CD14-positive monocyte (primary cell): ENCODE measurements at regions not wholly inside any gene's neighbourhood (a gene's known extent, or its start where the extent isn't known, plus 50 kb on each side); places are given as distances from the start of the nearest gene placed in this dataset.

Source experiments
- DNase-seq, 3 donors: peaks; one replicate each; pipeline ENCODE4 v3.0.0-alpha.2; 2011 to 2022
- H2AFZ ChIP-seq: 2 replicates; pipeline ENCODE4 v1.6.0; 2012; ENCODE audit warnings: mild to moderate bottlenecking, low read depth, low read length, inconsistent platforms; ENCODE audit not compliant: insufficient read depth, poor library complexity, severe bottlenecking
- H3K27ac ChIP-seq, 2 donors: 1 replicate in 1 of 2; 2 replicates in 1 of 2; pipeline ENCODE4 v1.5.1; 2012 to 2013; ENCODE audit warnings: low read length in 2 of 2, control low read depth in 1 of 2, inconsistent platforms in 1 of 2, low read depth in 1 of 2, mild to moderate bottlenecking in 1 of 2
- H3K27me3 ChIP-seq, 2 donors: one replicate each; pipeline versions ENCODE4 v1.6.0 to v1.6.1; 2011 to 2013; ENCODE audit warnings: low read length in 2 of 2; ENCODE audit not compliant: control insufficient read depth in 2 of 2, insufficient read depth in 2 of 2
- H3K36me3 ChIP-seq, 2 donors: replicated peaks in 1 of 2; 1 replicate in 1 of 2; 2 replicates in 1 of 2; pipeline versions ENCODE4 v1.5.1 to v1.6.1; 2012 to 2013; ENCODE audit warnings: low read length in 2 of 2, control low read depth in 1 of 2, inconsistent platforms in 1 of 2, mild to moderate bottlenecking in 1 of 2; ENCODE audit not compliant: insufficient read depth in 2 of 2, control insufficient read depth in 1 of 2
- H3K4me1 ChIP-seq, 2 donors: 1 replicate in 1 of 2; 2 replicates in 1 of 2; pipeline versions ENCODE4 v1.5.1 to v1.6.1; 2012 to 2013; ENCODE audit warnings: low read length in 2 of 2, control low read depth in 1 of 2, inconsistent platforms in 1 of 2, mild to moderate bottlenecking in 1 of 2, moderate library complexity in 1 of 2; ENCODE audit not compliant: insufficient read depth in 2 of 2, control insufficient read depth in 1 of 2
- H3K4me2 ChIP-seq: replicated peaks from 2 replicates; pipeline ENCODE3; 2012; ENCODE audit warnings: low read length, moderate library complexity, mild to moderate bottlenecking; ENCODE audit not compliant: poor library complexity, severe bottlenecking; ENCODE audit errors: extremely low read depth
- H3K4me3 ChIP-seq, 3 experiments: fragments of 200-600 bp in 1 of 3; sonication (generic) in 1 of 3; replicated peaks in 1 of 3; 1 replicate in 2 of 3; 2 replicates in 1 of 3; pipeline ENCODE4 v1.5.1; 2011 to 2013; ENCODE audit warnings: low read length in 3 of 3, mild to moderate bottlenecking in 3 of 3, control low read depth in 2 of 3, low read depth in 2 of 3, inconsistent platforms in 1 of 3, moderate library complexity in 1 of 3
- H3K79me2 ChIP-seq: 2 replicates; pipeline ENCODE4 v1.6.0; 2012; ENCODE audit warnings: mild to moderate bottlenecking, control low read depth, inconsistent platforms, low read length, moderate library complexity; ENCODE audit not compliant: insufficient read depth
- H3K9ac ChIP-seq: 2 replicates; pipeline ENCODE4 v1.6.0; 2017; ENCODE audit warnings: low read length, mild to moderate bottlenecking; ENCODE audit not compliant: insufficient read depth, poor library complexity, severe bottlenecking
- H3K9me3 ChIP-seq, 2 donors: replicated peaks in 1 of 2; 1 replicate in 1 of 2; 2 replicates in 1 of 2; pipeline versions ENCODE4 v1.5.1 to v1.6.1; 2012 to 2013; ENCODE audit warnings: low read length in 2 of 2, control low read depth in 1 of 2; ENCODE audit not compliant: control insufficient read depth in 1 of 2, insufficient read depth in 1 of 2
- H4K20me1 ChIP-seq: 2 replicates; pipeline ENCODE4 v1.6.0; 2012; ENCODE audit warnings: mild to moderate bottlenecking, low read length, control low read depth, moderate library complexity; ENCODE audit not compliant: insufficient read depth
- H3K27ac Mint-ChIP-seq, 7 donors: one replicate each; pipeline ENCODE4 v1.8.0; 2020; ENCODE audit warnings: mild to moderate bottlenecking in 7 of 7, mixed read lengths in 7 of 7, moderate library complexity in 6 of 7, inconsistent platforms in 2 of 7
- H3K27me3 Mint-ChIP-seq, 3 donors: one replicate each; pipeline ENCODE4 v1.8.0; 2021 to 2022; ENCODE audit warnings: low read depth in 3 of 3, mild to moderate bottlenecking in 3 of 3, mixed read lengths in 3 of 3, moderate library complexity in 3 of 3, inconsistent platforms in 1 of 3
- H3K36me3 Mint-ChIP-seq, 2 donors: one replicate each; pipeline ENCODE4 v1.8.0; 2020; ENCODE audit warnings: mixed read lengths in 2 of 2, inconsistent platforms in 1 of 2, mild to moderate bottlenecking in 1 of 2
- H3K4me1 Mint-ChIP-seq: one replicate; pipeline ENCODE4 v1.8.0; 2020; ENCODE audit warnings: mild to moderate bottlenecking, mixed read lengths
- H3K4me3 Mint-ChIP-seq, 2 donors: one replicate each; pipeline ENCODE4 v1.8.0; 2020; ENCODE audit warnings: mild to moderate bottlenecking in 2 of 2, mixed read lengths in 2 of 2, moderate library complexity in 1 of 2
- H3K9me3 Mint-ChIP-seq, 7 donors: one replicate each; pipeline ENCODE4 v1.8.0; 2020 to 2022; ENCODE audit warnings: mixed read lengths in 7 of 7, mild to moderate bottlenecking in 6 of 7, moderate library complexity in 6 of 7, inconsistent platforms in 2 of 7
- CTCF ChIP-seq: fragments of 200-600 bp; IDR thresholded peaks from one replicate; pipeline ENCODE4 v1.8.0; 2022; ENCODE audit warnings: antibody characterized with exemption, mild to moderate bottlenecking
- WGBS: methylation state at CpG from one replicate; pipeline ENCODE4 v1.1.5; 2013; ENCODE audit warnings: missing lambda C conversion rate; ENCODE audit not compliant: insufficient coverage; 5-methylcytosine and 5-hydroxymethylcytosine counted together
- intact Hi-C, 2 donors: fragments of 100-400 bp; cut with micrococcal nuclease; formaldehyde crosslinking; loops; one replicate each; pipeline versions ENCODE4 v1.15.0 to v1.15.1; 2023

- Histone ChIP-seq H3K36me3 (no peaks in the 10 kb centered on the region), H2AFZ (no peak overlapping the region), H4K20me1 (no peaks in the 10 kb centered on the region), H3K4me3 (no peak overlapping the region), H3K27ac (no peak overlapping the region), H3K4me1 (no peaks in the 10 kb centered on the region), H3K9me3 (no peaks in the 10 kb centered on the region), H3K4me2 (no peak overlapping the region), H3K9ac (no peak overlapping the region), H3K79me2 (no peaks in the 10 kb centered on the region), H3K27me3 (no peaks in the 10 kb centered on the region)
- no peak overlapping the region for H3K27ac Mint-ChIP-seq
- no peak for TF ChIP-seq CTCF
- no CpG with 5 or more reads among the region's 3 CpGs for WGBS
- H3K27me3 Mint-ChIP-seq: peaks cover 0 to 5% (median 0%) of the 10 kb centered on the region in 3 donors
- H3K4me1 Mint-ChIP-seq: no peaks in the 10 kb centered on the region
- H3K36me3 Mint-ChIP-seq: no peaks in the 10 kb centered on the region
- no peak overlapping the region for H3K4me3 Mint-ChIP-seq
- intact Hi-C loops: no loop called here
- H3K9me3 Mint-ChIP-seq: peaks cover 0 to 3% (median 0%) of the 10 kb centered on the region in 7 donors
- no peak for DNase-seq
These were observed 152.4 kb downstream of the ASCL1 start for GRCh38 chr12:103109861-103110260.

GRCh38 chr12:103114296-103115055, 157.0 kb downstream of the ASCL1 start:
- intact Hi-C loops: no loop called here
- Histone ChIP-seq H3K4me3 (no peak overlapping the region), H3K36me3 (no peaks in the 10 kb centered on the region), H2AFZ (no peak overlapping the region), H3K79me2 (no peaks in the 10 kb centered on the region), H3K4me1 (no peaks in the 10 kb centered on the region), H3K4me2 (no peak overlapping the region), H3K9me3 (no peaks in the 10 kb centered on the region), H4K20me1 (no peaks in the 10 kb centered on the region), H3K27me3 (no peaks in the 10 kb centered on the region), H3K27ac (no peak overlapping the region), H3K9ac (no peak overlapping the region)
- no peak for DNase-seq
- no peaks in the 10 kb centered on the region for H3K27me3 Mint-ChIP-seq
- no peaks in the 10 kb centered on the region for H3K36me3 Mint-ChIP-seq
- WGBS: 96% methylated on average over 3 of the region's 5 CpGs
- H3K4me3 Mint-ChIP-seq: no peak overlapping the region
- TF ChIP-seq CTCF: no peak
- H3K9me3 Mint-ChIP-seq: peaks cover 0 to 3% (median 0%) of the 10 kb centered on the region in 7 donors
- H3K27ac Mint-ChIP-seq: no peak overlapping the region
- no peaks in the 10 kb centered on the region for H3K4me1 Mint-ChIP-seq
